Left kidney (tissue), 1 donor: ENCODE measurements at regions not wholly inside any gene's neighbourhood (a gene's known extent, or its start where the extent isn't known, plus 50 kb on each side); places are given as distances from the start of the nearest gene placed in this dataset.

ENCODE experiments used
- DNase-seq: peaks from one replicate; pipeline ENCODE4 v3.0.0-alpha.2; 2013

DNA sequence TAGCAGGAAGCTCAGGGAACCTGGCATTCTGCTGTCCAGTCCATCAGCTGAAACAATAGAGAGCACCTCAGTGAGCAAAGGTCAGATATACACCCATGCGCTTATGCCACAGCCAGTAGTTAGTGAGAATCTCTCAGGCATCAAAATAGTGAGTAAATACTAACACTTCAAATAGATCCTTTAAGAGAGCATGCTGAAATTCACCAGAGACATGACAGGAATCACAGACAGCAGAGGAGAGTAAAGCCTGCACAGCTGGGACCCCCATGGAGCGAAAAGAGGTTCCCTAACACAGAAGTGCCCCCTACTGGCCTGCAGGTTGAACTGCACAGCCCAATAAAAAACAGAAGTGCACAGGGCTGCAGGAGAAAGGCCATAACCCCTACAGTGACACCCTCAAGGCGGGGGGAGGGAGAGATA lies 57.6 kb upstream of the ANTXRL start:
- DNase-seq: no peak

- DNase-seq: no peak
Measured at GRCh38 chr10:46230615-46231014, 56.2 kb upstream of the ANTXRL start.

DNA sequence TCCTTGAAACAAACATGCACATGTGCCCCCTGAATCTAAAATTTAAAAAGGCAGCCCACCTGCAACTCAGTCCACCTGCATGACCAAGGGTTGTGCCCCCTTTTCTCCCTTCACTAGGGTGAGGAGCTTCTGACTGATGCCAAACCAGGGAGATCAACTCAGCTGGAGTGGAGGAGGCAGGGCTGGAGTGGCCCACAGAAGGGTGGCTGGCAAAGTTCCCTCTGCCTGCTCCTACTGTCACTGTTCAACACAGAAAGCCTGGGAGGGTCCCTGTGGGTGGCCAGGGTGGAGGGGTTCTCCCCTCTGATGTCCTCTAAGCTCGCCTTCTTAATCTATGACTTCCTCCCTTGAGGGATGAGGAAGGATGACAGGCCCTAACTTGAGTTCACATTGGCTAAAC lies 55.7 kb upstream of the ANTXRL start:
- DNase-seq: no peak

GRCh38 chr10:46232084-46232483 lies 54.7 kb upstream of the ANTXRL start:
- no peak for DNase-seq

DNA sequence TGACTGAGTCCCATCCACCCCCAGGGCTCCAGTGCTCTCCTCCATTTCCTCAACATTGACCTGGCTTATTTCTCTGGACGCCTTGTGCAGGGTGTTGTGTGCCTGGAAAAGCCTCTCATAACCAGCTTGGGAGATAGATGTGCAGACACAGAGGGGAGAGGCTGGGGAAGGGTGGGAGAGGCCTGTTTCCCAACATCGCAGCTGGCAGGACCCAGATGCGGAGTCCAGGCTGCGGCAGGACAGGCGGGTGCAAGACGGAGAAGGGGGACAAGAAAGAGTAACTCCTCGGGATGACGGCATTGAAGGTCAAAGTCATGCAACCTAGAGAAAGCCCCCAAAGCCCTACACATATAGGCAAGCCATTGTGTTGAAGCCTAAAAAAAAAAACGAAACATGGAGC lies 54.1 kb upstream of the ANTXRL start:
- DNase-seq: no peak

DNA sequence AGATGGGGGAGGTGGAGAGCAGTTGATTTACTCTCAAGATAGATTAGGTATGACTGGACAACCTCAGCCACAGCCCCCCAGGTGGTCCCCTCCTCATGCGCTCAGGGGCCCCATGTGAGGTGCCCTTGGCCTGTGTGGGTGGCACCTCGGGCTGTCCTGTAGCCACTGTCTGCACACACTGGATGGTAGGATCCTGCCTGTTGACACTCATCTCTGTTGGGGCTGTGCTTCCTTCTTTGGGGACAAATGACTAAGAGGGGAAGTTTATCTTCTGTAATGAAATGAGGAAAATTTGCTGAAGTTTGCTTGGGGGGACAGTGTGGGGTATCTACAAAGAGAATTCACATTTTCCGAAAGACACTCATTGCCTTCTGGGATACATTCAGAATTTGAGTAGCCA lies 53.6 kb upstream of the ANTXRL start:
- DNase-seq: no peak

GRCh38 chr10:46234026-46234425 lies 52.8 kb upstream of the ANTXRL start:
- no peak for DNase-seq

- DNase-seq: no peak
Measured at GRCh38 chr10:46234431-46235060, 52.3 kb upstream of the ANTXRL start.

DNA sequence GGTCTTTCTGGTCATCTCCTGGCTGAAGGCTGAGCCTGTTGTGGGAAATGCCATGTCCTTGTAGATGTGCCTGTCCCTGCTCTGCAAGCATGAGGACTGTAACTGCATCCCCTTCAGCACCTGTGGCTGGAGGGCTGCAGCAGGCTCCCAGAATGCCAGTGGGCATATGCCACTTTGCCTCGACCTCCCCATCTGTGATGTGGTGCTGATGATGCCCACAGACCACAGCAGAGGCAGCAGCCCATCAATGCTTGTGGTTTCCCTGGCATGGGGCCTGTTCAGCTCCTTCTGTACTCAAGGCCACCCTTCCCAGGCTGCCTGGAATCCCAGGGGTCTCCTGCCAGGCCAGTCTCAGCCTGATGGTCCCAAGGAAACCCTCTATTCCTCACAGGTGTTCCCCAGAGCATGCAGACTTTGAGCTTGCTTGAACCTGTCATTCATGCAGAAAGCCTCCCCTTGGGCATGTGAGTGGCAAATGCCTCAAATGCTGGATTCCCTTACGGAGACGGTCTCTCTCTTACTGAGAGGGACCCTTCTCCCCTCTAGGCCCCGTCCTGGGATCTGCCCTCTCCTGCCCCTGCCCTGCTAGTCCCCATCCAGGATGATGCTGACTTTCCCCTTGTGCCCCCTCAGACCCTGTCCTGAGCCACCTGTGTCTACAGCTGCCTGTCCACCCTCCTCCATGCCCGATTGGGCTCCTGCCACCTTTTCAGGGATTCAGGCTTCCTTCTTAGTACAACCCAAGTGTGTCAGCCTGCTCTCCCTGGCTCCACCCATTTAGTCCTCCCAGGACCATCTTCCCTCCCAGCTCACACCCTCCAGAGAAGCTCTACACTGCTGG lies 50.9 kb upstream of the ANTXRL start:
- DNase-seq: no peak

DNA sequence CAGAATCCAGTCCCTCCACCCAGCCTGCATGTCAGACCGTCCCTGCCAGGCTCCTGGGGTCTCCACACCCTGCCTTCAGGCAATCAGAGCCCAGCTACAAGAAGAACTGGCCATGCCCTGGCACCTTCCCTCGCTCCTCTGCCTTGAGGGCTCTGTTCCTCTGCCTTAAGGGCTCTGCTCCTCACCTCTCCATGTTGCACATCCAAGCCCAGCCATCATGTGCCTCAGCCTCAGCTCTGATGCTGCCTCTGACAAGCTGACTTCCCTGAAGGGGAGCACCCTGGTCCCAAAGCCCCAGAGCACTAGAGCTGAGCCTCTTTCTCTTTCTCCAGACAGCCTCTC lies 50.3 kb upstream of the ANTXRL start:
- DNase-seq: no peak

GRCh38 chr10:46236941-46237681 lies 49.7 kb upstream of the ANTXRL start:
- no peak for DNase-seq
